HEK293T (cell line): ENCODE measurements at regions not wholly inside any gene's neighbourhood (a gene's known extent, or its start where the extent isn't known, plus 50 kb on each side); places are given as distances from the start of the nearest gene placed in this dataset.
"Not testable (repeated sequence)": the region's sequence is repeated elsewhere in the genome, so short reads cannot be mapped to it uniquely, and the experiment has no call there.

Experiments used
- CTCF ChIA-PET: fragments of 350-600 bp; formaldehyde crosslinking; extraction: SDS; loops from one replicate; lab custom pipeline; 2021; ENCODE audit warnings: antibody characterized with exemption, inconsistent platforms; lab: Yijun Ruan, JAX
- POLR2A ChIA-PET: fragments of 350-600 bp; formaldehyde crosslinking; extraction: SDS; loops from one replicate; lab custom pipeline; 2020; ENCODE audit warnings: antibody characterized with exemption, inconsistent platforms; lab: Yijun Ruan, JAX
- DNase-seq: peaks from one replicate; pipeline ENCODE4 v3.0.0; 2012; ENCODE audit warnings: mixed read lengths; ENCODE audit errors: extremely low spot score

DNA sequence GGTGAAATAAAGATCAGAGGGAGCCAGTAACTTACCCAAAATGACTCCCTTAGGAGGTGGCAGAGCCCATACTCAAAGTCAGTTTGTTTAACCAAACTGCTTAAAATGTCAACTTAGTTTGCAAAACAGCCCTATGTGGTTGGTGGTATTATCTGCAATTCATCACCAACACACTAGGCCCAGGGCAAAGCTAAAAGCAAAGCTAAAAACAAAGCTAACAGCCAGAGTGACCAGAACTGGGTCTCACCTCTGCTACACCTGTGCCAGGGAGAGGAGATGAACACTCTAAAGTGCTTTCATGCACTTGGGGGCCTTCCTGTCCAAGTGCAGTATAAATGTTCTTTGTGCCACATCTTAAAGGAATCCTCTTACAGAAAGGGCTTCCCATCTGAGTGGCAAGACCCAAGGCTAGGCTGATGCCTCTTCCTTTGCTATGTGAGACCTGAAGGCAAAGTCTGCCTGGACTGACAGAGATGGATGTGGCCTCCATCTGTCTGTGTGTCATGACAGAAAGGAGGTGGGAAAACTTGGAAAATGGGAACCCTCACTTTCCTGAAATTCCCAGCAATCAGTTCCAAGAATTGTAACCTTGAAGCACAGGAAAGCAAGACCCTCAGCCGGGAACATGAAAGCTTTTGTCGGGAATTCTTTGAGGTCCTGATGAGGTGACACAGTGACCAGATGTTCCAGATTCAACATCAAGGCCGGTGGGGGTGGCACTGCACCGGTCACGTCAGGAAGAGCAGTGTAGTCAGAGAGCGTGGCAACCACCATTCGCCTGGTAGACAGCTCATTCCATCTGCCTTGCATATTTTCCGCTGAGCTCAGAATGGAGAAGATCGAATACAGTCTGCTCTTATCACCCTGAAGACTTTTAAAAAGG, 214.3 kb upstream of the PLGLB2 start:
- DNase-seq, CTCF ChIA-PET, POLR2A ChIA-PET: not testable (repeated sequence)

DNA sequence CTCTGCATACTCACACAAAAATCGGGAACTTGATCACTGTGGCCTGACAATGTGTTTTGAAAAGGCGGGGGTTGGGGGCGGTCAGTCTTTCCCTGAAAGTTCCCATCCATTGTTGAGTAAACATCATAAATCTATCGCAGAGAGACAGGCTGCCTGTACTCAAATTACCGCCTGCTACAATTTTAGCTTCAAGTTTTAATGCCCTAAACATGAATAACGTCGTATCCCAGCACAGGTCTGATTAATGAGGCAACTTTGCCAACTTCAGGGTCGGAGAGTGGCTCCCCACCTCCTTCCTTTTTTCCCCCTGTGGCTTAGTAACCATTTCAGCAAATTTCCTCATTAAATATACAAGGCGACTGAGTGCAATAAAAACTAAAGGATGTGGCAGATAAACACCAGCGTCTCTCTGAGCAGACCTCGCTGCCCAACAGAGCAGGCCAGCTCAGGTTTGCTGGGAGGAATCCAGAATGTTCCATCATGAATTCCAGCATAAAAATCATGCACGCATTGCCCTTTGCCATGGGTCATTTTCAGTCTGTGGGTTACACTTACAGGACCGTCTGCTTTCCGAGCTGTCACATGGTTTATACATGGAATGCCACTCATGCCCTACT, 213.5 kb upstream of the PLGLB2 start:
- CTCF ChIA-PET, DNase-seq, POLR2A ChIA-PET: not testable (repeated sequence)

- CTCF ChIA-PET, POLR2A ChIA-PET, DNase-seq: not testable (repeated sequence)
Measured at GRCh38 chr2:87536427-87536826, 211.5 kb upstream of the PLGLB2 start.

DNA sequence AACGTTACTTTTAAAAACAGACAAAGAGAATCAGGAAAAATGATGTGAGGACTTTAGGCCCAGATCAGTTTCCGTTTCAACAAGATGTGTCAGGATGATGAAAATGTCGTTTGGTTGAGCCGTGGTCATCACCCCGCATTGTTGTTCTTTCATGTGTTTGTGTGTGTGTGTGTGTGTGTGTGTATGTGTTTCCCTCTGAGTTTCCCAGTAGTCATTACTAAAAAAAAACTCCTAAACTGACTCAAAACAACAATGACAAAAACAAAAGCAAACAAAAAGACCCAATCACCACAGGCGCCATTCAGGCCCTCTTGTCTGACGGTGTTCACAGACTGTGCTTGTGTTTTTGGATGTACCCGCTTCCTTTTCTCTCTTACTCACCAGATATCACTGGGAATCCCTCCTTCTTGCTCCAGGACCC, 210.6 kb upstream of the PLGLB2 start:
- DNase-seq, POLR2A ChIA-PET, CTCF ChIA-PET: not testable (repeated sequence)

DNA sequence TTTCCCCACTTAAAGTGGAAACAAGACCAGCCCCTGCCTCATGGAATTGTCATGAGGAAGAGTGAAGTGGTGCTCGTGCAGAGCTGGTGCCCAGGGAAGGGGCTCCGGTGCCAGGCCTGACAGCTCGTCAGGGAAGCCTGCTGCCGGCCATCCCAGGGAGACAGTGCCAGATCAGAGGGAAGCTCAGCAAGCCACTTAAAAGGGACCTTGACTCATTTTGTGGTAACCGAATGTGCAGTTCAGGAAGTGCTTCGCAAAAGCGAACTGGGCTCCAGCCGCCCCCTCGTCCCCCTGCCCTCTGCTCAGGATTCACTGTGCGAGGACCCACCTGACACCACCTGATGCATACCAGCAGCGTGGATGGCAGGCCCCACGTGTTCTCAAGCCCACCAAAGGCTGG, 209.6 kb upstream of the PLGLB2 start:
- DNase-seq, POLR2A ChIA-PET, CTCF ChIA-PET: not testable (repeated sequence)

DNA sequence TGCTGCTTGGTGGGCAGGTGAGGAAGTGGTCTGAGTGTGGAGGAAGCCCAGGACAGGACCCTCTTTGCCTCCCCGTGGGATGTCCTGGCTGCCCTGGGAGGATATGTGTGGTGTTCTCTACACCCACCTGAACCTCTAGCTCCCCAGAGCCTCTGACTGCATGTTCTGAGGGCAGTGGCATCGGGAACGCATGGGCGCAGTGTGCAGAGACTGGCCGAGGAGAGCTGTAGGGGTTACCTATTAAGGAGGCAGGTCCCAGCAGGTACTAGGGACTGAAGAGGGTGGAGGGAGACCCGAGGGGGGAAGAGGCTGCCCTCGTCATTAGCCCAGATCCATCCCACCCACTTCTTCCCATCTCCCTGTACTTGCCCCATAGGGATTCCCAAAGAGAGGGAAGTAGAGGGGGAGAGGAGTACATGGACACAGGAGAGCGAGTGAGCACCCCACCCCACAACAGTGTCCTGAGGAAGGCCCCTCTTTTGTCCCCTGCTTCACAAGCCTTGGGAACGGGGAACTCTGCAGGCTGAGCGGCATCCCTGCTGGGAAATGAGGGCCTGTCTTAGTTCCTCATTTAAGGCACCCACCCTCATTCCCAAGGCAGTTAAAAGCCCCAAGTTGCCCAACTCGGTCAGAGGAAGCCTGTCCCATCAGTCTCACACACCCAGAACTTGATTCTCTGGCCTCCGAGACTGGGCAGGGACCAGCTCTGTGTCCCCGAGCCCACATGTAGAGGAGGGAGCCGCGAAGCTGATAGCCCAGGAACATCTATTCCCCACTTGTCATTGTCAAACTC, 208.5 kb upstream of the PLGLB2 start:
- CTCF ChIA-PET, DNase-seq, POLR2A ChIA-PET: not testable (repeated sequence)

- CTCF ChIA-PET, POLR2A ChIA-PET, DNase-seq: not testable (repeated sequence)
Measured at GRCh38 chr2:87540242-87540641, 207.6 kb upstream of the PLGLB2 start.

DNA sequence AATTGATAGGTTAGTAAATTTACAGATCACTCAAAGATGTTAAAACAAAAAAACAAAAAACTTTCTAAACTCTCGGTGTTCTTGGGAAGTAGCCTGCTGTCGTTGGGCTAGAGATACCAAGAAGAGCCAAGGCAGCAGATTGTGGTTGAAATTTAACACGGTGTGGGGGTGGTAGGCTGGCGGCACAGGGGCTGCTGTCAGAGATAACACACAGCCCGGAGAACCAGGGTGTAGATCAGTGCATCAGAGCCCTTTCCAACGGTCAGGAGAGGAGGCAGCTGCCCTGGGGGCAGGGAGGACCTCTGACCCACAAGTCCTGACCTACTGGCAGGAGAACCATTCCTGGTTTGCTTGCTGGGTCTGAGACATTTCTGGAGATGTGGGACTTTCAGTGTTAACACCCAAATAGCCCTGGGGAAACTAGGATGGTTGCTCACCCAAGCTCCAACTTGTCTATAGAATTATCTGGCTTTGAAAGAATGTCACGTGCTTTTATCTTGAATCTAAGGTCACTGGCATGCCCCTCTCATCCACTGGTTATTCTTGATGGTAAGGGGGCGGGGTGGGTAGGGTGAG, 205.2 kb upstream of the PLGLB2 start:
- DNase-seq, POLR2A ChIA-PET, CTCF ChIA-PET: not testable (repeated sequence)

GRCh38 chr2:87543797-87544196, 204.1 kb upstream of the PLGLB2 start:
- DNase-seq, POLR2A ChIA-PET, CTCF ChIA-PET: not testable (repeated sequence)

GRCh38 chr2:87547106-87547505, 200.8 kb upstream of the PLGLB2 start:
- DNase-seq, CTCF ChIA-PET, POLR2A ChIA-PET: not testable (repeated sequence)

GRCh38 chr2:87547966-87548365, 199.9 kb upstream of the PLGLB2 start:
- CTCF ChIA-PET, POLR2A ChIA-PET, DNase-seq: not testable (repeated sequence)

GRCh38 chr2:87548681-87549536, 199.0 kb upstream of the PLGLB2 start:
- DNase-seq, POLR2A ChIA-PET, CTCF ChIA-PET: not testable (repeated sequence)

- DNase-seq, CTCF ChIA-PET, POLR2A ChIA-PET: not testable (repeated sequence)
Measured at GRCh38 chr2:87549561-87550202, 198.2 kb upstream of the PLGLB2 start.

DNA sequence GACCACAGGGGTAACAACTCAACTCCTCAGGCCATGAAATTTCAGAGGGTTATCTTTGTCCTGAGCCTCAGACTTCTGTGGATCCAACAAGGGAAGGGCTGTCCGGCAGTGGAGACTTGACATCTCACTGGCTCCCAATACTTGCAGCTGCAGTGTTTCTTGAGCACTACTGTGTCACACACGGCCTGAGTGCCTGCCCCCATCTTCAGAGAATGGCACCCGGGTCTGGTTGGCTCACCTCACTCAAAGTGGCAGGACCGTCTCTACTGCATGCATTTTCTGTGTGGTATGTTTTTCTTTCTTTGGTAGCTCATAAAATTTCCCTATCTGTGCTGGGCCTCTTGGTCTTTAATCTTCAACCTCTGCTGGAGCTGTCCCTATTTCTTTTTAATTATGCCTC, 193.2 kb upstream of the PLGLB2 start:
- DNase-seq, CTCF ChIA-PET, POLR2A ChIA-PET: not testable (repeated sequence)

DNA sequence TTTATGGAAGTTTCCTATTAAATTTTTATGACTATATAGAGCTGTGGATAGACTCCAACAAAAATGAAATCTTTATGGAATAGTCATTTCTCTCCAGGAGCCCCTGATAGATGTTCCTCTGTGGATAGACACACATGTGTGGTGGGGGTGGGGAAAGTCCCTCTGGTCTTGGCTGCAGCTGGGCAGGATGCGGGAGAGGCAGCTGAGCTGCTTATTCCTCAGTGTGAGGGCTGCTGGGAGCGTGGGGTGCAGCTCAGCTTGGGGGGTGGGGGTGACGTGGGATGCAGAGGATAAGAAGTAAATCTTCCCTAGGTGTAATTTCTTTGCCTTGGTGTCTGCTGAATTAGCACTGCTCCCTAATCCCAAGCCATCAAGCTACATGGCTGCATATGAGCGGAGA, 192.8 kb upstream of the PLGLB2 start:
- CTCF ChIA-PET, DNase-seq, POLR2A ChIA-PET: not testable (repeated sequence)

DNA sequence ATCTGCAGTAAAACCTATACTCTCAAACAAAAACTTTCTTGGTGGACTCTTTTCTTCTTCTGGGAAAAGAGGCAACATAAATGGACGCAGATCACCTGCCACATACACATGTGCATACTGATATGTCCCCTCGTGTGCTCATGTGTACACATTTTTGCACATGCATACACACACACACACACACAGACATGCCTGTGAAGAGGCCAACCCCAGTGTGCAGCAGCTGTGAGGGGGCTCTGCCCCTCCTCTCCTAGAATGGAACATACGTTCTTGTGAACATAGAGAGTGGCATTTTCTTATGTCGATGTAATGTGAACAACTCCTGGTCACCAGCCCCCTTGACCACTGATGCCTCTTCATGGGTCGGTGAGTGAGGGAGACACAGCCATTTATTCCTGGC, 188.9 kb upstream of the PLGLB2 start:
- CTCF ChIA-PET, DNase-seq, POLR2A ChIA-PET: not testable (repeated sequence)

DNA sequence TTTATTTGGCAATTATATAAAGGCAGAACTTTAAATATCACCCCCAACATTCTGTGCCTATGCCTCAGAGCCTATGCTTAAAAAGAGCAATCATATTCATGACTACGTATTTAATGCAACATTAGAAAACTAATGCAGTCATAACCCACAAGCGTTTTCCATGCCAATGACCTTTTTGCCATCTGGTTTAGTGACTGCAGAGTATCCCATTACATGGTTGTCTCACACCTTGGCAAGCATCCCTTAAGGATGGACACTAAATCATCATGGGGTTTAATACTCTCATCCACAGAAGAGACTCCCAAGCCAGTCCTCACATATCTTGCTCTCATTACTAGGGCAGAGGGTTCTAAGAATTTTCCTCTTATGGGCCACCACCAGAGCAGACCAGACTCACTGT, 188.2 kb upstream of the PLGLB2 start:
- DNase-seq, POLR2A ChIA-PET: not testable (repeated sequence)

More for the DNA sequence above, 188.2 kb upstream of the PLGLB2 start:
- CTCF ChIA-PET, result not testable (repeated sequence)
